NCI-H2171 treated with DMSO at 0.1 percent for 48 hours (cell line): ENCODE measurements at regions not wholly inside any gene's neighbourhood (a gene's known extent, or its start where the extent isn't known, plus 50 kb on each side); places are given as distances from the start of the nearest gene placed in this dataset.
"Not testable (repeated sequence)": the region's sequence is repeated elsewhere in the genome, so short reads cannot be mapped to it uniquely, and the experiment has no call there.

ENCODE experiments used
- DNase-seq: peaks from one replicate; lab custom pipeline; 2025; lab: John Stamatoyannopoulos, UW

- no peak for DNase-seq
These were observed 310.7 kb upstream of the CCL2 start for GRCh38 chr17:33944412-33944811.

GRCh38 chr17:33944826-33945225 is 310.3 kb upstream of the CCL2 start:
- DNase-seq = no peak

GRCh38 chr17:33945646-33946546 is 309.2 kb upstream of the CCL2 start:
- DNase-seq = no peak

GRCh38 chr17:33947762-33948161 is 307.3 kb upstream of the CCL2 start:
- no peak for DNase-seq

GRCh38 chr17:33948309-33948708 is 306.8 kb upstream of the CCL2 start:
- no peak for DNase-seq

- DNase-seq = no peak
These were observed 306.0 kb upstream of the CCL2 start for GRCh38 chr17:33949100-33949499.

- no peak for DNase-seq
These were observed 305.0 kb upstream of the CCL2 start for GRCh38 chr17:33950061-33950460.

GRCh38 chr17:33952425-33952824 is 302.7 kb upstream of the CCL2 start:
- no peak for DNase-seq

GRCh38 chr17:33954597-33954996 is 300.5 kb upstream of the CCL2 start:
- no peak for DNase-seq

GRCh38 chr17:33955461-33955860 is 299.6 kb upstream of the CCL2 start:
- no peak for DNase-seq

- not testable (repeated sequence) for DNase-seq
These were observed 296.0 kb upstream of the CCL2 start for GRCh38 chr17:33959098-33959497.

- no peak for DNase-seq
These were observed 292.0 kb upstream of the CCL2 start for GRCh38 chr17:33962857-33963655.

- DNase-seq = no peak
These were observed 290.6 kb upstream of the CCL2 start for GRCh38 chr17:33964344-33964979.

GRCh38 chr17:33966410-33967059 is 288.6 kb upstream of the CCL2 start:
- DNase-seq = no peak

- no peak for DNase-seq
These were observed 287.3 kb upstream of the CCL2 start for GRCh38 chr17:33967608-33968349.

GRCh38 chr17:33968350-33969044 is 286.6 kb upstream of the CCL2 start:
- peak; percentile 96 for DNase-seq

GRCh38 chr17:33970279-33970678 is 284.8 kb upstream of the CCL2 start:
- DNase-seq = no peak

- DNase-seq = no peak
These were observed 282.3 kb upstream of the CCL2 start for GRCh38 chr17:33972763-33973162.

GRCh38 chr17:33973491-33973890 is 281.6 kb upstream of the CCL2 start:
- DNase-seq = no peak

- DNase-seq = no peak
These were observed 280.8 kb upstream of the CCL2 start for GRCh38 chr17:33974276-33974675.

GRCh38 chr17:33976831-33977230 is 278.3 kb upstream of the CCL2 start:
- no peak for DNase-seq
